GM08714 (cell line): ENCODE measurements at regions not wholly inside any gene's neighbourhood (a gene's known extent, or its start where the extent isn't known, plus 50 kb on each side); places are given as distances from the start of the nearest gene placed in this dataset.
"Not testable (repeated sequence)": the region's sequence is repeated elsewhere in the genome, so short reads cannot be mapped to it uniquely, and the experiment has no call there.

Source experiments
- H3K4me3 ChIP-seq: fragments of 200-500 bp; sonication (Bioruptor generic); 2 replicates; pipeline ENCODE4 v1.5.1; 2014; ENCODE audit warnings: mild to moderate bottlenecking, low read length, inconsistent platforms
- ZNF274 ChIP-seq: IDR thresholded peaks from 2 replicates; pipeline ENCODE4 v1.6.1; 2012; ENCODE audit warnings: mild to moderate bottlenecking, low read depth, low read length

- no peak for TF ChIP-seq ZNF274
- no peak overlapping the region for H3K4me3 ChIP-seq
Measured at GRCh38 chr5:88109818-88110217, 158.8 kb downstream of the TMEM161B start.

- no peak overlapping the region for H3K4me3 ChIP-seq
- no peak for TF ChIP-seq ZNF274
Measured at GRCh38 chr5:88108490-88109279, 160.0 kb downstream of the TMEM161B start.

DNA sequence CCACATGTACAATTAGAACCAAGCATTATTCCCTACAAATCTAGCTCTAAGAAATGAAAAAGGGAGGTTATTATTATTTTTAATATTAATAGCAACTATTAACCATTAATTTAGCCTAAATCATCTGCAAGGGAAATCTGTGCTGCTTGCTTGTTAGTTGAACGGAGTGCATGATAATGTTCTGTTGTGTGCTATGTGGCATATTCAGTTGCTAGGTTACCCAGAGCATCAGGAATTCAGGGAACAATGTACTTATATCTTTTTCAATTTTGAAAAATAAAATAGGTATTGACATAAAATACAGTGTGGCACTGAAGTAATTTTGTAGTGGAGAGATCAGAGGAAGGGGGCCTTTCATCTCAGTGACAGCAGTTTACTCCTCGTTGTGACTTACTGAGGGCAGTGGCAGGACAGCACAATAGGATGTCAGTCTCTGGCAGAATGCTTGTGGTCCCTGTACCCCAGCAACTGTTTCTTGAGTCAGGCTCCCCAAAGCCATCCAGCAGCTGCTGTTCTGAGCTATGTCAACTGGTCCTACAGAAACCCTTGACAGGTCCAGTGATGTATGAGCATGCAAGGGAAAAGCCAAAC lies 173.6 kb downstream of the TMEM161B start:
- H3K4me3 ChIP-seq: no peak overlapping the region
- no peak for TF ChIP-seq ZNF274

GRCh38 chr5:88094403-88094802 lies 174.2 kb downstream of the TMEM161B start:
- no peak overlapping the region for H3K4me3 ChIP-seq
- no peak for TF ChIP-seq ZNF274

DNA sequence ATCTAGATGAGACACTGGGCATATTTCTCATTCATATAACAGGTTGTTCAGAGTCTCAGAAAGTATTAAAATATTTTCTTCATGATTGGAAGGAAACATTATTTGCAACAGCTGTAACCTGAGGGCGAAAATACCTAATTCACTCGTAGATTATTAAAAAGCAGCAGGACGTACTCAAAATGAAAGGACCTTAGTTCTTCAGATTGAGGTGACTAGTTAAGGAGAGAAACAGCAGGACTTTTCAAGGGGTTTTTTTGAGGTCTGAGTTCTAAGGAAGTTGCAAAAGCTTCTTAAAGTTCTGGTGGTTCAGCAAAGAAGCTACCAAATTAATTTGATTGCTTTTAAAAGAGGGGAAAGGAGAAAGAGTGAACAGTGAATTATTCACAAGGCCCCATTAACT lies 174.9 kb downstream of the TMEM161B start:
- no peak overlapping the region for H3K4me3 ChIP-seq
- TF ChIP-seq ZNF274: no peak

GRCh38 chr5:88092958-88093605 lies 175.6 kb downstream of the TMEM161B start:
- H3K4me3 ChIP-seq: no peak overlapping the region
- no peak for TF ChIP-seq ZNF274

DNA sequence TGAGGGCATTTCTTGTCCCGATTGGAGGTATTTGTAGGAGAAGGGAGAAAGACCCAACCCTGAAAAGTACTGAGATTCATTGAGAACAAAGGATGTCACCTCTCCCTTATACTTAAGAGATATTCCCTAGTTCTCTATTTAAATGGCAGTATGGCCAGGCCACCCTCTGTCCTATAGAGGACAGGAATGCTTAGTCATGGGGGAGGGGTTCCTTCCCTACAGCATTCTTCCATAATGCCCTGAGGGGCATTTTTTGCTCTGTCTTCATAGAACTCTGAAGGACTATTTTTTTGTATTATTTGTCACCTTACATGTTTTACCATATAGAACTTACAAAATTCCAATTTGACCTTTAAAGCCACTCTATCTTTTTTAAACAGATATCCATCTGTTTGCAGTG lies 176.3 kb downstream of the TMEM161B start:
- no peak overlapping the region for H3K4me3 ChIP-seq
- TF ChIP-seq ZNF274: no peak

GRCh38 chr5:88090506-88090905 lies 178.1 kb downstream of the TMEM161B start:
- no peak for TF ChIP-seq ZNF274
- no peak overlapping the region for H3K4me3 ChIP-seq

DNA sequence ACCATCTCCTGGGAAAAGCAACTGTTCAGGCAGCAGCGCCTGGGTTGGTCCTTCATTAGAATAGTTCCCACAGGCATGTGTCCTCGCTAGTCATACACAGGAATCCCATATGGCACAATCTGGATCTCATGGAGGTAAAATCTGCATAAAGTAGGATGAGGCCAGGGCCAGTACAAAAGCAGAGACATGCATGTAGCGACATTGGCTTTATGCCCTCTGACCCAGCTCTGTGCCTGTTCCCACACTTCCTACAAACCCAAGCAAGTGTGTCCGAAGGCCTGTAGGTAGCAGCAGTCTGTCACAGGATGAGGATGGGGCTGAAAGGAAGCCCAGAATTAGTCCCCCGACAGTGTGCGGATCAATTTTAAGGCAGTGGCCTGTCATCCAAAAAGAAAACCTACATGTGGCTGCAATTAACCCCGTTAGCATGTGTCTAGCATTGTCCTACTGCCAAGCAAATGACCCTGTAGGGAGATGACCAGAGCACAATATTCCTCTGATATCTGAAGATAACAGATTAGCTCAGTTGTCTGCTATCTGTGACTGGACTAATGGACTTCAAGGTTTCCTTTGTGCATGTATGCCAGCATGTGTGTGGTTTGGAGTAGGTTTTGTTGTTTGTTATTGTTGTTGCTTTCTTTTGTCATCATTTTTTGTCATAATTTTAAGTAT lies 178.8 kb downstream of the TMEM161B start:
- H3K4me3 ChIP-seq: no peak overlapping the region
- no peak for TF ChIP-seq ZNF274

GRCh38 chr5:88085462-88085861 lies 183.2 kb downstream of the TMEM161B start:
- H3K4me3 ChIP-seq: no peak overlapping the region
- no peak for TF ChIP-seq ZNF274

DNA sequence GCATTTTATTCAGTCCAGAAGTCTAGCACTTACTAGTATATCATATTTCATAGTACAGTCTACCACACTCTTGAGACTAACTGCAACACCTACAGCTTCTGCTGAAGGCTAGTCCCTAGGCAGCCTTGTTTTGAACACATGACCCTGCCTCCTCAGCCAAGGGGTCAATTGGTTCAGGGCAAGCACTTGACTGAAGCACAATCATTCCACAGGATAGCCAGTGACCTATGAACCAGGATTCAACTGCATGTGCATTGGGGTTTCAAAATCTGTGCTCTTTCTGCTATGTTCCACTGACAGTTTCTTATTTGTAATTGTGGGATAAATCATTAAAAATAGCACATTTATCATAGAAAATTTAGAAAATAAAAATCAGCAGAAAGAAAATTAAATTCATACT lies 186.8 kb downstream of the TMEM161B start:
- H3K4me3 ChIP-seq: no peak overlapping the region
- no peak for TF ChIP-seq ZNF274

DNA sequence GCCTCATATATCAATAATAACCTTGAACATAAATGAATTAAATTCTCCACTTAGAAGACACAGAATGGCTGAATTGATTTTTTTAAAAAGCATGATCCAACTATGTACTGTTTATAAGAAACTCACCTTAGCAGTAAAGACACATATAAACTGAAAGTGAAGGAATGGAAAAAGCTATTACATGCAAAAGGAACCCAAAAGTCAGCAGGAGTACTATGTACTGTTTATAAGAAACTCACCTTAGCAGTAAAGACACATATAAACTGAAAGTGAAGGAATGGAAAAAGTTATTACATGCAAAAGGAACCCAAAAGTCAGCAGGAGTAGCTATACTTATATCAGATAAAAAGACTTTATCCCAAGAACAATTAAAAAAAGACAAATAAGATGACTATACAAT lies 204.8 kb downstream of the TMEM161B start:
- TF ChIP-seq ZNF274: no peak
- no peak overlapping the region for H3K4me3 ChIP-seq

DNA sequence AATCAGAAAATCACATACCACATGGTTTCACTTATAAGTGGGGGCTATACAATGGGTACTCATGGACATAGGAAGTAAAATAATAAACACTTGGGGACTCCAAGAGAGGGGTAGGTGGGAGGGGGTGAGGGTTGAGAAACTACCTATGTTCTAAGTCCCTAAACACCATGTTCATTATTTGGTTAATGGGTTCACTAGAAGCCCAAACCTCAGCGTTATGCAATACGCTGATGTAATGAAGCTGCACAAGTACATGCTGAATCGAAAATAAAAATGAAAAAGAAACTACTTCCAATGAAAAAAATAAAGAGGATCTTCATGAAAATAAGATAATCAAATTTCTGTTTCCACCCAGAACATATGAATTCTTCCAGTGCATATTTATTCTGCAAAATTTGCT lies 208.5 kb downstream of the TMEM161B start:
- no peak overlapping the region for H3K4me3 ChIP-seq
- no peak for TF ChIP-seq ZNF274

DNA sequence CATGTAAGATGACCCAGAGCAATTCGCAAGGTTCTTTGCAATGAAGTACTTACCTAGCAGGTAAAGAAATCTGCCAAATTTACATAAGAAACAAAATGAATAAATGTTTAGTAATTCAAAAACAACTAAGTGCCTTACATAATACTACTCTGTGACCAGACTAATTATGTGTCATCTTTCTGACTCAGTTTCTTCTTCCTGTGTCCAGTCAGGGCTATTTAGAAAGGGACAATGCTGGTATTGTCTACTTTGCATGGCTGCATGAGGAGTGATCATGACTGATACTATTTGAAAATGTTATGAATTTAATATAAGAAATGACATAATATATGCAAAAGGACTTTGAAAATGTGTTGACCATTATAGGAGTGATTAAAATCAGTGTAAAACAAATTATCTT lies 210.0 kb downstream of the TMEM161B start:
- TF ChIP-seq ZNF274: no peak
- no peak overlapping the region for H3K4me3 ChIP-seq

GRCh38 chr5:88052468-88052867 lies 216.2 kb downstream of the TMEM161B start:
- H3K4me3 ChIP-seq: not testable (repeated sequence)
